ENCODE measurements at regions not wholly inside any gene's neighbourhood (a gene's known extent, or its start where the extent isn't known, plus 50 kb on each side); places are given as distances from the start of the nearest gene placed in this dataset.

DNA sequence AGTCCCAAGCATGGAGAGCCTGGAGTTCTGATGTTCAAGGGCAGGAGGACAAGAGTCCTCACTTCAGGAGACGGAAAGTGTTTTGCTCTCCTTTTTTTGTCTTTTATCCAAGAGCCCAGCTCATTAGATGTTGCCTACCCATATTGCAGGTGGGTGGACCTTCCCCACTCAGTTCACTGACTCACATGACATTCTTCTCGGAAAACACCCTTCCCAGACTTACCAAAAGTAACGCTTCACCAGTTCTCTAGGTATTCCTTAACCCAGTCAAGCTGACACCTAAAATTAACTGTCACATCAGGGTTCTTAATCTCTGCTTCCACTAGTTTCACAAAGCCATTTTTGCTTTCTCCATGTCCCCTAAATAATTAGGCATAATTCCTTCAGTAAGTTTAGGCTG is 2215.4 kb upstream of the PCDH20 start:
- no peak for TF ChIP-seq YY1 (IDR thresholded peaks at IDR 0.05)
- no peak for TF ChIP-seq GABPA (IDR thresholded peaks at IDR 0.05 in 1 of 2, conservative IDR thresholded peaks at IDR 0.05 in 1 of 2)
- TF ChIP-seq NR2F2 (IDR thresholded peaks at IDR 0.05), result no peak
- TF ChIP-seq, protein P1, sequence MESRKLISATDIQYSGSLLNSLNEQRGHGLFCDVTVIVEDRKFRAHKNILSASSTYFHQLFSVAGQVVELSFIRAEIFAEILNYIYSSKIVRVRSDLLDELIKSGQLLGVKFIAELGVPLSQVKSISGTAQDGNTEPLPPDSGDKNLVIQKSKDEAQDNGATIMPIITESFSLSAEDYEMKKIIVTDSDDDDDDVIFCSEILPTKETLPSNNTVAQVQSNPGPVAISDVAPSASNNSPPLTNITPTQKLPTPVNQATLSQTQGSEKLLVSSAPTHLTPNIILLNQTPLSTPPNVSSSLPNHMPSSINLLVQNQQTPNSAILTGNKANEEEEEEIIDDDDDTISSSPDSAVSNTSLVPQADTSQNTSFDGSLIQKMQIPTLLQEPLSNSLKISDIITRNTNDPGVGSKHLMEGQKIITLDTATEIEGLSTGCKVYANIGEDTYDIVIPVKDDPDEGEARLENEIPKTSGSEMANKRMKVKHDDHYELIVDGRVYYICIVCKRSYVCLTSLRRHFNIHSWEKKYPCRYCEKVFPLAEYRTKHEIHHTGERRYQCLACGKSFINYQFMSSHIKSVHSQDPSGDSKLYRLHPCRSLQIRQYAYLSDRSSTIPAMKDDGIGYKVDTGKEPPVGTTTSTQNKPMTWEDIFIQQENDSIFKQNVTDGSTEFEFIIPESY (IDR thresholded peaks at IDR 0.05), result no peak
- TF ChIP-seq REST (IDR thresholded peaks at IDR 0.05), result no peak
- no peak for TF ChIP-seq RAD21 (IDR thresholded peaks at IDR 0.05)
- no peak for TF ChIP-seq SP1 (IDR thresholded peaks at IDR 0.05)
- TF ChIP-seq TAF1 (conservative IDR thresholded peaks at IDR 0.05), result no peak
- TF ChIP-seq, protein P2, sequence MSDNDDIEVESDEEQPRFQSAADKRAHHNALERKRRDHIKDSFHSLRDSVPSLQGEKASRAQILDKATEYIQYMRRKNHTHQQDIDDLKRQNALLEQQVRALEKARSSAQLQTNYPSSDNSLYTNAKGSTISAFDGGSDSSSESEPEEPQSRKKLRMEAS (IDR thresholded peaks at IDR 0.05), result no peak
- TF ChIP-seq ATF3 (IDR thresholded peaks at IDR 0.05), result no peak
- TF ChIP-seq RXRA (IDR thresholded peaks at IDR 0.05), result no peak
- TF ChIP-seq JUND (IDR thresholded peaks at IDR 0.05), result no peak
- no peak for TF ChIP-seq HNF4A (conservative IDR thresholded peaks at IDR 0.05)
- no peaks in the 10 kb centered on the region for H3K9me3 ChIP-seq (ENCODE audit: control insufficient read depth in 4 of 4, low read length in 3 of 4)
- no peak overlapping the region for H3K4me3 ChIP-seq (ENCODE audit: low read depth in 1 of 3, low read length in 3 of 3)
- no peak overlapping the region for H3K27ac ChIP-seq (ENCODE audit: low read depth in 1 of 2, low read length in 2 of 2)
- no peak for DNase-seq (ENCODE audit: low spot score)
- H3K27me3 ChIP-seq (ENCODE audit: control insufficient read depth in 4 of 4, insufficient read depth in 4 of 4, low read length in 3 of 4), result no peaks in the 10 kb centered on the region
- H3K9ac ChIP-seq (ENCODE audit: low read depth in 1 of 2, low read length in 2 of 2), result no peak overlapping the region
- no peaks in the 10 kb centered on the region for H3K36me3 ChIP-seq (ENCODE audit: control insufficient read depth in 4 of 4, insufficient read depth in 3 of 4, low read depth in 1 of 4, low read length in 3 of 4)
- WGBS, result 75% methylated on average over 3 of the region's 3 CpGs
- H3K4me1 ChIP-seq (ENCODE audit: control insufficient read depth in 4 of 4, insufficient read depth in 4 of 4, low read length in 3 of 4), result no peaks in the 10 kb centered on the region

- H3K4me1 ChIP-seq (ENCODE audit: control insufficient read depth in 4 of 4, insufficient read depth in 4 of 4, low read length in 3 of 4), result no peaks in the 10 kb centered on the region
- H3K9ac ChIP-seq (ENCODE audit: low read depth in 1 of 2, low read length in 2 of 2), result no peak overlapping the region
- WGBS, result 63% methylated on average over 2 of the region's 2 CpGs
- H3K9me3 ChIP-seq (ENCODE audit: control insufficient read depth in 4 of 4, low read length in 3 of 4), result no peaks in the 10 kb centered on the region
- no peaks in the 10 kb centered on the region for H3K27me3 ChIP-seq (ENCODE audit: control insufficient read depth in 4 of 4, insufficient read depth in 4 of 4, low read length in 3 of 4)
- no peak overlapping the region for H3K4me3 ChIP-seq (ENCODE audit: low read depth in 1 of 3, low read length in 3 of 3)
- no peak overlapping the region for H3K27ac ChIP-seq (ENCODE audit: low read depth in 1 of 2, low read length in 2 of 2)
- H3K36me3 ChIP-seq (ENCODE audit: control insufficient read depth in 4 of 4, insufficient read depth in 3 of 4, low read depth in 1 of 4, low read length in 3 of 4), result no peaks in the 10 kb centered on the region
- DNase-seq (ENCODE audit: low spot score), result no peak
- TF ChIP-seq JUND (IDR thresholded peaks at IDR 0.05), result no peak
- TF ChIP-seq, protein P2 (IDR thresholded peaks at IDR 0.05), result no peak
- no peak for TF ChIP-seq RXRA (IDR thresholded peaks at IDR 0.05)
- no peak for TF ChIP-seq SP1 (IDR thresholded peaks at IDR 0.05)
- TF ChIP-seq RAD21 (IDR thresholded peaks at IDR 0.05), result no peak
- no peak for TF ChIP-seq NR2F2 (IDR thresholded peaks at IDR 0.05)
- no peak for TF ChIP-seq FOXA2 (IDR thresholded peaks at IDR 0.05)
- TF ChIP-seq YY1 (IDR thresholded peaks at IDR 0.05), result no peak
- no peak for TF ChIP-seq TAF1 (conservative IDR thresholded peaks at IDR 0.05)
- TF ChIP-seq ATF3 (IDR thresholded peaks at IDR 0.05), result no peak
- TF ChIP-seq EGR1 (IDR thresholded peaks at IDR 0.05; ENCODE audit: low read depth in 2 of 2), result no peak
- no peak for TF ChIP-seq HNF4A (conservative IDR thresholded peaks at IDR 0.05)
- TF ChIP-seq FOXA1 (IDR thresholded peaks at IDR 0.05), result no peak
- TF ChIP-seq REST (IDR thresholded peaks at IDR 0.05), result no peak
- TF ChIP-seq, protein P3, sequence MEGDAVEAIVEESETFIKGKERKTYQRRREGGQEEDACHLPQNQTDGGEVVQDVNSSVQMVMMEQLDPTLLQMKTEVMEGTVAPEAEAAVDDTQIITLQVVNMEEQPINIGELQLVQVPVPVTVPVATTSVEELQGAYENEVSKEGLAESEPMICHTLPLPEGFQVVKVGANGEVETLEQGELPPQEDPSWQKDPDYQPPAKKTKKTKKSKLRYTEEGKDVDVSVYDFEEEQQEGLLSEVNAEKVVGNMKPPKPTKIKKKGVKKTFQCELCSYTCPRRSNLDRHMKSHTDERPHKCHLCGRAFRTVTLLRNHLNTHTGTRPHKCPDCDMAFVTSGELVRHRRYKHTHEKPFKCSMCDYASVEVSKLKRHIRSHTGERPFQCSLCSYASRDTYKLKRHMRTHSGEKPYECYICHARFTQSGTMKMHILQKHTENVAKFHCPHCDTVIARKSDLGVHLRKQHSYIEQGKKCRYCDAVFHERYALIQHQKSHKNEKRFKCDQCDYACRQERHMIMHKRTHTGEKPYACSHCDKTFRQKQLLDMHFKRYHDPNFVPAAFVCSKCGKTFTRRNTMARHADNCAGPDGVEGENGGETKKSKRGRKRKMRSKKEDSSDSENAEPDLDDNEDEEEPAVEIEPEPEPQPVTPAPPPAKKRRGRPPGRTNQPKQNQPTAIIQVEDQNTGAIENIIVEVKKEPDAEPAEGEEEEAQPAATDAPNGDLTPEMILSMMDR (IDR thresholded peaks at IDR 0.05; ENCODE audit: low read depth, low read length, missing input control), result no peak
- TF ChIP-seq, protein P1 (IDR thresholded peaks at IDR 0.05), result no peak
Measured at GRCh38 chr13:63629591-63629990, 2213.9 kb upstream of the PCDH20 start.

Data from liver (tissue), 8 donors.